Mononuclear cell (primary cell): ENCODE measurements at regions not wholly inside any gene's neighbourhood (a gene's known extent, or its start where the extent isn't known, plus 50 kb on each side); places are given as distances from the start of the nearest gene placed in this dataset.

Experiments used
- H3K27me3 ChIP-seq: 2 replicates; pipeline ENCODE4 v1.6.0; 2011; ENCODE audit warnings: low read length, control low read depth; ENCODE audit not compliant: insufficient read depth
- H3K4me1 ChIP-seq: 2 replicates; pipeline ENCODE4 v1.5.1; 2011; ENCODE audit warnings: mild to moderate bottlenecking, low read length, control low read depth; ENCODE audit not compliant: insufficient read depth
- H3K4me3 ChIP-seq: 2 replicates; pipeline ENCODE4 v1.5.1; 2011; ENCODE audit warnings: mild to moderate bottlenecking, low read length, moderate library complexity
- H3K9me3 ChIP-seq: 2 replicates; pipeline ENCODE4 v1.5.1; 2011; ENCODE audit warnings: low read depth, mild to moderate bottlenecking, control low read depth, low read length

DNA sequence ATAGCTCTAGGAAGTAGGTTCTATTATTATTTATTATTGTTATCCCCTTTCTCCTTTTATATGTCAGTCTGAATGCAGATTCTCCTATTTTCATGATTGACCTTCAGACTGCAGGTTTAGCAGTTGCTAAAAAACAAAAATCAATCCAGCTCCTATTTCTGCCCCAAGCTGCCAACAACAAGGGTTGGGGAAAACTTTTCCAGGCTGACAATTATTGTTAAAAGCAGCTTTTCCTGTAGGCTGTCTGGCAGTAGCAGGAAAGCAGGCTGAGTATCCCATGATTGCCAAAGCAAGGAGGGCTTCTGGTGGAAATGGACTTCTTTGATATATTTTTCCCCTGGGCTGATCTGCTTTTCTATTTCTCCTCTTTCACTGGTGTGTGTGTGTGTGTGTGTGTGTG is 78.0 kb upstream of the CTLA4 start:
- Histone ChIP-seq H3K4me3 (no peak overlapping the region), H3K27me3 (no peaks in the 10 kb centered on the region), H3K9me3 (no peaks in the 10 kb centered on the region), H3K4me1 (peaks cover 18% of the 10 kb centered on the region)

DNA sequence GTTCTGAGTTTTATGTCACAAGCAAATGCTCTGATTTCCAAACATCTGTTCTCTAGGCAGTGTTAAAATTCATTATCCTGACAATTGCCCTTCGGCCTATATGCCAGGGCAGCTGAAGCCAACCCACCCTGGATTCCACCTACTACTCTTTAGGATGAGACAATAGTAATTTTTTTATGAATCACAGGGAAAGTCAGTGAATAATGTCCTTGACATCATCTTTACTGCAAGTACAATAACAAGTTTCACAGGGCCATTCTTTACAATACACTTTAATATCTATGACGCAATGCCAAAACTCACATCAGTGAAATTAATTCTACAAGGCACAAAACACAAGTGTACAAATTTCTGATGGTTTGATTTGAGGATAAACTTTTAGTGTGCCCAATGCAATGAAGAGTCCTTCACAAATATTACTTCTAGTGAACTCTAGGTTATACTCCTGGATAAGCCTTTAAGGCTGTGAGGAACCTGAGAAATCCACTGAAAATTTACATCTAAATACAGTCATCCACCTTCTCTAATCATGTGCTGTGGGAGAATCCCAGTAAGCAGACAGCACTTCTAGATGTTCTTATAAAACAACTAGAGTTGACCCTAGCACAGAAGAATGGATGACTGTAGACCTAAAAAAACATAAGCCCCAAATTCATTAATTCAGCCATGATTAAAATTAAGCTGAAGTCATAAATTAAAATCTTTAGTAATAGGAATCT is 77.3 kb upstream of the CTLA4 start:
- Histone ChIP-seq H3K9me3 (no peaks in the 10 kb centered on the region), H3K27me3 (no peaks in the 10 kb centered on the region), H3K4me3 (no peak overlapping the region), H3K4me1 (peaks cover 18% of the 10 kb centered on the region)

DNA sequence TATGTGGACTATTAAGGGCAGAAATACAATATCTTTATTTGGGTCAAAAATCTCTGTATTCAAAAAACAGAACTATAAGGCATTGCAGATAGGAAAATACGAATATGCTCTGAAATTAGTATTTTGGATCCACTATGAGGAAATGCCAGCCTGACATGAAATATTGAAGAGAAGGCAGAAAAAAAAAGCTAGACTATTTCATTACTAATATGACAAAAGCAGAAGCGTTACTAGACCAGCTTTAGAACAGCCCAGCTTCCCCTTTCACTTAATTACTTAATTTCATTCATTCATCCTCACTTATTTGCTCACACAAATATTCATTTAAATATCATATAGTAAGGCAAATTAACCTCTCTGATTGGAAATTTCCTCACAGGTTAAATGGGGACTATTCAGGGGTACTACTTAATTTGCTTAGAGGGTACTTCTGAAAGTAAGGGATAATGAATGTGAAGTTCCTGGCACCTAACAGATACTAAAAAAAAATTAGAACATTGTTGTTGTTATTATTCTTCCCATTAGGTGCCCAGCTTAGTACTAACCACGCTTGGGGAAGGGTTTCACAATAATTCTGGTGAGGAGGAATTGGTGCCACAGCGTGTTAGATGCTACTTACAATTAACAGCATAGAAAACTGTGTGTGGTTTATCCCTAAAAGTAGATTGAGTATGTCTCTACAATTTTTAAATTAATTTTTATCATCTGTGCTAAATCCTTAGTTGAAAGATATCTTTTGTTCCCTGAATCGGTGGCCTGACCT is 71.1 kb upstream of the CTLA4 start:
- Histone ChIP-seq H3K9me3 (no peaks in the 10 kb centered on the region), H3K4me3 (no peak overlapping the region), H3K4me1 (peaks cover 14% of the 10 kb centered on the region), H3K27me3 (no peaks in the 10 kb centered on the region)

DNA sequence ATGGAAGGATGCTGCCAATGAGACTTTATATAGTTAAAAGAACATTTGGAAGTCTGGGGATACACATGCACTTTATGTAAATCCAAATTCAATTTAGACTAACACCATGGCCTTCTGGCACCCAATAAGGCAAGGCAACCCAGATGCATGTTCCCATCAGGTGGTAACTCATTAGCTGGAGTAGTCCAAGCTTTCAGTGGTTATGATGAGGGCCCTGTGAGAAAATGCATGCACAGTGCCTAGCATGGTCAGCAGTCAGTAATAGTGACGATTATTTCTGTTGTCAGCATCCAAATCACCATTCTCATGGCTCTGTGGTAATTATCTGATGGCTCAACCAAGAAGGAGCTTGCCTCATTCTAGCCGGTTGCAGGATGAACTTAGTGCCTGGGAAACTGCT is 70.3 kb upstream of the CTLA4 start:
- no peaks in the 10 kb centered on the region for H3K27me3 ChIP-seq
- no peak overlapping the region for H3K4me3 ChIP-seq
- no peaks in the 10 kb centered on the region for H3K9me3 ChIP-seq
- H3K4me1 ChIP-seq: peaks cover 16% of the 10 kb centered on the region

DNA sequence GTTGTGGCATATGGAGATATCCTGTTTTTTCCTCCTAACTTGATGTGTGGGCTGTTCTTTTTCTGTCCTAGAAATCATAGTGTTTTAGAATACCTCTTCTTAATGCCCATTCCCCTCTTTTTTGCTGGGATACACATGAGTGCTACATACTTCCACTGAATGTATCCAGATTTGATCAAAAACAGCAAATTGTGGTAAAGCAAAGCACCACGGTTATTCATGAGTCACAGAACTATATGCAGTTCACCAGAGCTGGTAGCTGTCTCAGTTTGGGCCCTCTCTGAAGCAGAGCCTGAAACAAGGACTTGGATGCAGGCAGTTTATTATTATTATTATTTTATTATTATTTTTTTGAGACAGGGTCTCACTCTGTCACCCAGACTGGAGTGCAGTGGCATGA is 69.9 kb upstream of the CTLA4 start:
- Histone ChIP-seq H3K9me3 (no peaks in the 10 kb centered on the region), H3K4me1 (peaks cover 21% of the 10 kb centered on the region), H3K4me3 (no peak overlapping the region), H3K27me3 (no peaks in the 10 kb centered on the region)

DNA sequence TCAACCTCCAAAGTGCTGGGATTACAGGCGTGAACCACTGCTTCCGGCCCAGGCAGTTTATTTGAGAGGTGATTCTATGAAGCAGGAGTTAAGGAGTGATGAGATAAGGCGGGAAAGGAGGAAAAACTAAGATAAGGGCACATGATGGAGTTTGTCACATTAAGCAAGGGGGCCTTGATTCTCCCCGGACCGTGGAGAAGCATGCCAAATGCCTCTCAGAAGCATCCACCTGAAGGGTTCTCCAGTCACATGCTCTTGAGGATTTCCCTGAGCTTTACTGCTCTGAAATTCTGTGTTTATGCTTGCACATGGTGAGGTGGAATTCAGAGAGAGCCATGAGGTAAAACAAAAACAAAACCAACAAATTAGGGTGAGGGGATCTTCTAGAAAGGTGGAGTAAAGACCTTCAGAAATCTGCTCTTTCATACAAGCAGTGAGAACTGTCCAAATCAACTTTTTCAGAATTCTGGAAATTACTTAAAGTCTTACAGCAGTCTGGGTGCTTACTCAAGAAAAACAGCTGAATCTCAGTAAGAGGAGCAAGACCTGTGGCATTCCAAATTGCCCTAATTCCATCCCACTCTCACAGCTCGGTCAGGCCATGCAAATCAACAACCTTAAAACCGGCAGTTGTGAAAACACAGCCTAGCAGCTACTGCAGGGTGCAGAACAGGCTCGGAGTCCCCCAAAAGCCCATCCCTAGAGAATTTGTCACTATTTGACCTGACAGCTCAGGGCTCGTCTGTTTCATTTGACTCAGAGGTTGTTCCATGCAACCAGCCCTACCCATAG is 69.1 kb upstream of the CTLA4 start:
- Histone ChIP-seq H3K9me3 (no peaks in the 10 kb centered on the region), H3K27me3 (no peaks in the 10 kb centered on the region)

DNA sequence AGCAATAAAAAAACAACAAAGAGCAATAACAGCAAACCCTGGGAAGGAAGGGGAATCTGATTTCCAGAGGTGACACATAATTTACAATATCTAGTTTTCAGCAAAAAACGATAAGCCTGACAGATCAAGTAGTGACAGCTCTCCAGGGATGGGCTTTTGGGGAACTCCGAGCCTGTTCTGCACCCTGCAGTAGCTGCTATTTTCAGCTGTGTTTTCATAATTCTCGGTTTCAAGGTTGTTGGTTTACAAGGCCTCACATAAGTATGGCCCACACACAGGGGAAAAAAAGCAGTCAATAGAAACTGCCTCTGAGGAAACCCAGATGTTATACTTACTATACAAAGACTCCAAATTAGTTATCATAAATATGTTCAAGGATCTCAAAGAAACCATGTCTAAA is 67.7 kb upstream of the CTLA4 start:
- peaks cover 40% of the 10 kb centered on the region for H3K4me1 ChIP-seq
- H3K4me3 ChIP-seq: no peak overlapping the region
- H3K9me3 ChIP-seq: no peaks in the 10 kb centered on the region
- H3K27me3 ChIP-seq: no peaks in the 10 kb centered on the region

More for the DNA sequence above, 69.1 kb upstream of the CTLA4 start:
- Histone ChIP-seq H3K4me1 (peaks cover 28% of the 10 kb centered on the region), H3K4me3 (no peak overlapping the region)

DNA sequence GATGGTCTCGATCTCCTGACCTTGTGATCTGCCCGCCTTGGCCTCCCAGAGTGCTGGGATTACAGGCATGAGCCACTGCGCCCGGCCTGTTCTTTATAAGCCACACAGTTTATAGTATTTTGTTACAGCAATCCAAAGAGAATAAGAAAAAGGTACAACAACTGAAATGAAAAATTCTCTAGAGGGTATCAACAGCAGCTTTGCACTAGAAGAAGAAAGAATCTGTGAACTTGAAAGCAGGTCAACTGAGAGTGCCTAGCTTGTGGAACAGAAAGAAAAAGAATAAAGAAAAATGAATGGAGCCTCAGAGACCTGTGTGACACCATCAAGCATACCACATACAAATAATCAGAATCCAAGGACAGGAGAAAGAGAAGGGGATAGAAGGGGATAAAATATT is 66.8 kb upstream of the CTLA4 start:
- peaks cover 44% of the 10 kb centered on the region for H3K4me1 ChIP-seq
- H3K9me3 ChIP-seq: no peaks in the 10 kb centered on the region
- H3K27me3 ChIP-seq: no peaks in the 10 kb centered on the region
- H3K4me3 ChIP-seq: no peak overlapping the region

DNA sequence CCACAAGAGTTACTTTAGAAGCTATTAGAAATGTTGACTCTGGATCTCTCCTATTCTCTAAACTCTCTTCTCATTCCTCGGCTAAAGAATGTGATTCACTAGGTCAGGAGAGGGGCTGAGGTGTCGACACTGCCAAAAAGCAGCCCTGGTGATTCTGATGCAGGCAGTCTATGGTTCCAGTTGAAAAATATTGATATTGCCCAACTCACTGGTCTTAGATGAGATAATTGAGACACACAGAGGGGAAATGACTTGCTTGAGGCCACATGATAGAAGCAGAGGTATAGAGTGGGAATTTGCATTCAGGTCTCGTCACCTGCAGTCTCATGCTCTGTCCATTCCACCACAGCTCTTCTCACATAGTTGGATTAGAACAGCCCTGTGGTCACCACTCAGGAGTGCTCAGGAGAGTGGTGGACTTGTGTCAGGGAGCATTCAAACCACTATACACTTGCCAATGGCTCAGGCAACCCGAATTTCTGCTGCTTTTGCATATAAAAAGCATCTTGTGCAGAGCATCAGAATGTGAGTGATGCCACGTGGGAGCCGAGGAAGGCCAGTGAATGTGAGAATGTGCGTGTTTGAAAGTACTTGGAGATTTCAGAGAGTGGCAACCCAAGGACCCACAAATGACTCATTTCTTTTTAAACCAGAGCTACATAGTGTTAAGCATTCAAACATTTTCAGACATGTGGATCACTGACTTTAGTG is 65.1 kb upstream of the CTLA4 start:
- Histone ChIP-seq H3K4me1 (peaks cover 33% of the 10 kb centered on the region), H3K27me3 (no peaks in the 10 kb centered on the region), H3K4me3 (no peak overlapping the region), H3K9me3 (no peaks in the 10 kb centered on the region)

DNA sequence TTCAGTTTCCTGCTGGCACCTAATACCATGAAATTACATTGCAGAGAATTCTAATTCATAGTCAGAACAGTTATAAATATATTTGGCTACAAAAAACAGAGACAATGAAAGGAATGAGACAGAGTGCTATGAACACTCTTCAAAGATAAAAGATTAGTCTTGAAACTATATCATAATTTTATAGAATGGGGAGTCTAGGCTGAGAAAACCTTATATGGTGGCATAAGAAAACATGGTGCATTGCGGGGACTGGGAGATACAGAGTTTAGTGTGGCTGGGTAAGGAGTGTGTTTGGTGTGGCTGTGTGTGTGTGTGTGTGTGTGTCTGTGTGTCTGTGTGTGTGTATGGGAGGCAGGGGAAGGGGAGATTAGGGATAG is 64.5 kb upstream of the CTLA4 start:
- H3K27me3 ChIP-seq: no peaks in the 10 kb centered on the region
- peaks cover 30% of the 10 kb centered on the region for H3K4me1 ChIP-seq
- H3K4me3 ChIP-seq: no peak overlapping the region
- H3K9me3 ChIP-seq: no peaks in the 10 kb centered on the region

DNA sequence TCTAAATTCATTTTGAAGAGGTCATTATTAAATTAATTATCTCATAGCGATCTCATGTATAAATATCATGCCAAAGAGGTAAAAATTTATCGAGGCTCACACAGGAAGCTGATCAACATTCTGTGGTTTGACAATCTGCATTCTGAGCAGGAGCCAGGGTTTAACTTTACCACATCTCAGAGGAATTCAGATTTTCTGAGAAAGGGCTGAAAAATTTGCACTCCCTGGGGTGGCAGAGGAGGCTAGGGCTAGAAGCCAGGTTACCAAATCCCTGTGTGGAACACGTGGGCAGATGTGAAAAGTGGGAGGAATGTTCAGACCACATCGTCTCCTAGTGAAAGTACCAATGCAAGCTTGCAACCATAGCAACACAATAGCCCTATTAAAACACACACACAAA is 63.5 kb upstream of the CTLA4 start:
- H3K9me3 ChIP-seq: no peaks in the 10 kb centered on the region
- no peaks in the 10 kb centered on the region for H3K27me3 ChIP-seq
- H3K4me3 ChIP-seq: no peak overlapping the region
- H3K4me1 ChIP-seq: peaks cover 30% of the 10 kb centered on the region

DNA sequence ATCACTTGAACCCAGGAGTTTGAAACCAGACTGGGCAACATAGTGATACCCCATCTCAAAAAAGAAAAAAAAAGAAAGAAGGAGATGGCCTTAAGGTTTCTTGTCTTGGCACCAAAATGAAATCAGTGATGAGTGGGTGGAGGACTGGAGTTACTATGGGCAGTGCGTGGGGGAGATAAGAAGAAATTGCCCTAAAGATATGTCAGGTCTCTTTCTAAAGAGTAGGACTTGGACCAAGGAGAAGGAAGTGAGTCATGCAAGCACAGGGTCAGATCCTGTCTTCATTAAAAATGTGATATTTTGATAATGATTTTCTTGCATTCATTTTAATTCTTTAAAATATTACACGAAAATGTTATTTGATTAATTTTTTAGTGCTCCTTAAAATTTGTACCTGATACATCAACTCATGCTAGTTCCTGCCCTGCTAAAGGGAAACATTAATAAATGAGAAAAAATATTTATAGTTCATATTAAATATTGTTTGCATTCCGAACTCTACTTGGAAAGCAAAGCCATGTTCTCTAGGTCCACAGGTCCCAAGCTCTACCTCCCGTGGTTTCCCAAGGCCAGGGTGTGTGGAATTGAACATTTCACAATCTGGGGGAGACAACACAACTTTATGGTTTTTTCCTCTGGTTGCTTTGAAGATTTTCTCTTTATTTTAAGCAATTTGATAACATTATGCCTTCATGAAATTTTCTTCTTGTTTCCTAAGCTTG is 62.6 kb upstream of the CTLA4 start:
- H3K9me3 ChIP-seq: no peaks in the 10 kb centered on the region
- H3K27me3 ChIP-seq: no peaks in the 10 kb centered on the region
- H3K4me3 ChIP-seq: no peak overlapping the region
- H3K4me1 ChIP-seq: peaks cover 30% of the 10 kb centered on the region

DNA sequence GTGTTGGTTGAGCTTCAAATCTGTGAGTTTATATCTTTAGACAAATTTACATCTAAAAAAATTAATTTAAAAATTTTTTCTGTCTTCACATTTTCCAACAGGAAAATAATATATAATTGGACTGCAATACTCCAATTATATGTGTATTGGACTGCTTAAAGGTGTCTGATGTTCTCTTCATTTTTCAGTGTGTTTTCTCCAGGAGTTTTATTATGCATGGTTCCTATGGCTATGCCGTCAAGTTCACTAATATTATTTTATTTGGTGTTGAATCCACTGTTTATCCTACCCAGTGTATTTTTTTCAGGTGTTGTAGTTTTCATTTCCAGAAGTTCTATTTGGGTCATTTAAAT is 62.1 kb upstream of the CTLA4 start:
- Histone ChIP-seq H3K4me3 (no peak overlapping the region), H3K27me3 (no peaks in the 10 kb centered on the region), H3K9me3 (no peaks in the 10 kb centered on the region), H3K4me1 (peaks cover 35% of the 10 kb centered on the region)

DNA sequence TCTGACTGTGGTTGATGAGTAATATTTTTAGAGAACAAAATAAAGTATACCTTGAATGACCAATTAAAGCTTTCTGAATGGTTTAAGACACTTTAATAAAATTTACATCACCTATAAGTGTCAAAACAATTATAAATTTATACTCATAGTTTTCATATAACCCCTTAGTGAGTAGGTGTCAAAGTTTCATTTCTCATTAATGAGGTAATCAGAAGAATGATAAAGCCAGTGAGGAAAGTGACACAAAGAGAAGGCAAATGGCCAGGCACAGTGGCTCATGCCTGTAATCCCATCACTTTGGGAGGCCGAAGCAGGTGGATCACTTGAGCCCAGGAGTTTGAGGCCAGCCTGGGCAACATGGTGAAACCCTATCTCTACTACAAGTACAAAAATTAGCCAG is 60.8 kb upstream of the CTLA4 start:
- Histone ChIP-seq H3K4me3 (no peak overlapping the region), H3K9me3 (no peaks in the 10 kb centered on the region), H3K4me1 (peaks cover 43% of the 10 kb centered on the region)

More for the DNA sequence above, 60.8 kb upstream of the CTLA4 start:
- no peaks in the 10 kb centered on the region for H3K27me3 ChIP-seq
